DND-41 (cell line): ENCODE measurements at regions not wholly inside any gene's neighbourhood (a gene's known extent, or its start where the extent isn't known, plus 50 kb on each side); places are given as distances from the start of the nearest gene placed in this dataset.

Experiments
- EZH2 ChIP-seq: IDR thresholded peaks from 3 replicates; pipeline ENCODE4 v1.6.1; 2012; ENCODE audit warnings: borderline replicate concordance, low read depth, mild to moderate bottlenecking, moderate library complexity, low read length, inconsistent platforms; ENCODE audit not compliant: severe bottlenecking
- TF ChIP-seq, protein P1 (sequence below): IDR thresholded peaks from 2 replicates; pipeline ENCODE4 v1.5.1; 2012; ENCODE audit warnings: borderline replicate concordance, low read length, moderate library complexity, mild to moderate bottlenecking; ENCODE audit not compliant: poor library complexity, severe bottlenecking; ENCODE audit errors: extremely low read depth

DNA sequence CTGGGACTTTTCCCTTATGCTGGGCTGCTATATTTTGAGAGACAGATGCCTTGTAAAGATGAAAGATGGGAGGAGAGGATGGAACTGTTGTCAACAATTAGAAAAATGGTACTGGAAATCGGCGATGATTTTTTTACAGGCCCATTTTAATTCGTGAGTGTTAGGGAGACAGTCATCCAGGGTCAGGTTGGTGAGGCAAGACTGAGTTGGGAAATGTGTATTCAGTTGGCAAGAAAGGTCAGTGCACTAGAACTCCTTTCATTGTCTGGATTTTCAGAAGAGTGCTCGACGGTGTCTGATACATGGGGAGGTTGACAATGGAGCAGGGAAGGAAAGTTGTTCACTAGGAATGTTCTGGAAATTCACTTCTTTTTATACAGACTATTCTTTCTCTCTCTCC is 394.4 kb downstream of the QKI start:
- TF ChIP-seq, protein P1, sequence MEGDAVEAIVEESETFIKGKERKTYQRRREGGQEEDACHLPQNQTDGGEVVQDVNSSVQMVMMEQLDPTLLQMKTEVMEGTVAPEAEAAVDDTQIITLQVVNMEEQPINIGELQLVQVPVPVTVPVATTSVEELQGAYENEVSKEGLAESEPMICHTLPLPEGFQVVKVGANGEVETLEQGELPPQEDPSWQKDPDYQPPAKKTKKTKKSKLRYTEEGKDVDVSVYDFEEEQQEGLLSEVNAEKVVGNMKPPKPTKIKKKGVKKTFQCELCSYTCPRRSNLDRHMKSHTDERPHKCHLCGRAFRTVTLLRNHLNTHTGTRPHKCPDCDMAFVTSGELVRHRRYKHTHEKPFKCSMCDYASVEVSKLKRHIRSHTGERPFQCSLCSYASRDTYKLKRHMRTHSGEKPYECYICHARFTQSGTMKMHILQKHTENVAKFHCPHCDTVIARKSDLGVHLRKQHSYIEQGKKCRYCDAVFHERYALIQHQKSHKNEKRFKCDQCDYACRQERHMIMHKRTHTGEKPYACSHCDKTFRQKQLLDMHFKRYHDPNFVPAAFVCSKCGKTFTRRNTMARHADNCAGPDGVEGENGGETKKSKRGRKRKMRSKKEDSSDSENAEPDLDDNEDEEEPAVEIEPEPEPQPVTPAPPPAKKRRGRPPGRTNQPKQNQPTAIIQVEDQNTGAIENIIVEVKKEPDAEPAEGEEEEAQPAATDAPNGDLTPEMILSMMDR = no peak
- no peak for TF ChIP-seq EZH2
